HCT116 (cell line): ENCODE measurements at regions not wholly inside any gene's neighbourhood (a gene's known extent, or its start where the extent isn't known, plus 50 kb on each side); places are given as distances from the start of the nearest gene placed in this dataset.

Experiments used
- CTCF ChIP-seq, 3 experiments: fragments of 200-600 bp in 1 of 3; sonication (generic) in 1 of 3; IDR thresholded peaks in 2 of 3; conservative IDR thresholded peaks in 1 of 3; 2 replicates each; pipeline ENCODE4 v1.5.1; 2012 to 2017; ENCODE audit warnings: low read depth in 2 of 3, low read length in 2 of 3, antibody characterized with exemption in 1 of 3, borderline replicate concordance in 1 of 3, control low read depth in 1 of 3, mild to moderate bottlenecking in 1 of 3, mixed read lengths in 1 of 3, mixed run types in 1 of 3, moderate library complexity in 1 of 3; ENCODE audit not compliant: insufficient read depth in 1 of 3
- FOSL1 ChIP-seq: IDR thresholded peaks from 2 replicates; pipeline ENCODE4 v1.6.1; 2012; ENCODE audit warnings: low read depth
- POLR2A ChIP-seq: IDR thresholded peaks from 2 replicates; pipeline ENCODE4 v1.7.0; 2011; ENCODE audit warnings: borderline replicate concordance; ENCODE audit not compliant: insufficient read depth, insufficient read length; ENCODE audit errors: extremely low read depth
- TCF7L2 ChIP-seq: IDR thresholded peaks from 2 replicates; pipeline ENCODE4 v1.7.0; 2011; ENCODE audit warnings: borderline replicate concordance, inconsistent platforms; ENCODE audit not compliant: insufficient read depth, insufficient read length; ENCODE audit errors: extremely low read depth

GRCh38 chr21:27525780-27526179 is 558.9 kb upstream of the ADAMTS5 start:
- no peak for TF ChIP-seq CTCF (IDR thresholded peaks at IDR 0.05 in 2 of 3, conservative IDR thresholded peaks at IDR 0.05 in 1 of 3; ENCODE audit: borderline replicate concordance in 1 of 3, insufficient read depth in 1 of 3, low read depth in 2 of 3, low read length in 2 of 3)
- TF ChIP-seq TCF7L2, result no peak
- no peak for TF ChIP-seq FOSL1
- TF ChIP-seq POLR2A, result no peak
